Stimulated activated effector memory CD8-positive, alpha-beta T cell treated with anti-CD3 and anti-CD28 coated beads, Interleukin-12 subunit alpha, Interleukin-12 subunit beta, amount 100 ng/mL, for 72 hours (primary cell): ENCODE measurements at regions not wholly inside any gene's neighbourhood (a gene's known extent, or its start where the extent isn't known, plus 50 kb on each side); places are given as distances from the start of the nearest gene placed in this dataset.
"Not testable (repeated sequence)": the region's sequence is repeated elsewhere in the genome, so short reads cannot be mapped to it uniquely, and the experiment has no call there.

Experiments
- ATAC-seq: fragments of 150-1000 bp; cut with Tn5 transposase; 2 replicates; pipeline ENCODE4 v1.10.0; 2021
- DNase-seq, 2 donors: peaks; one replicate each; pipeline ENCODE4 v3.0.0; 2021 to 2022; ENCODE audit warnings: low spot score in 2 of 2
- H3K27ac Mint-ChIP-seq: one replicate; pipeline ENCODE4 v1.8.0; 2022; ENCODE audit warnings: mild to moderate bottlenecking, mixed read lengths
- H3K36me3 Mint-ChIP-seq: one replicate; pipeline ENCODE4 v1.8.0; 2022; ENCODE audit warnings: mild to moderate bottlenecking, mixed read lengths
- H3K4me1 Mint-ChIP-seq: one replicate; pipeline ENCODE4 v1.8.0; 2022; ENCODE audit warnings: mixed read lengths
- H3K4me3 Mint-ChIP-seq: one replicate; pipeline ENCODE4 v1.8.0; 2022; ENCODE audit warnings: mild to moderate bottlenecking, mixed read lengths
- H3K9me3 Mint-ChIP-seq: one replicate; pipeline ENCODE4 v1.8.0; 2022; ENCODE audit warnings: mixed read lengths

GRCh38 chr4:104549736-104550135, 55.0 kb upstream of the CXXC4 start:
- Mint-ChIP-seq H3K4me1 (no peaks in the 10 kb centered on the region), H3K9me3 (no peaks in the 10 kb centered on the region), H3K4me3 (no peak overlapping the region), H3K36me3 (no peaks in the 10 kb centered on the region), H3K27ac (no peak overlapping the region)
- DNase-seq, result no peak
- no peak for ATAC-seq

- ATAC-seq, result no peak
- Mint-ChIP-seq H3K4me3 (no peak overlapping the region), H3K27ac (no peak overlapping the region), H3K4me1 (no peaks in the 10 kb centered on the region), H3K9me3 (no peaks in the 10 kb centered on the region), H3K36me3 (no peaks in the 10 kb centered on the region)
- no peak for DNase-seq
These were observed 64.8 kb upstream of the CXXC4 start for GRCh38 chr4:104559502-104559901.

GRCh38 chr4:104571341-104571740, 76.6 kb upstream of the CXXC4 start:
- no peaks in the 10 kb centered on the region for H3K4me1 Mint-ChIP-seq
- H3K36me3 Mint-ChIP-seq, result no peaks in the 10 kb centered on the region
- H3K27ac Mint-ChIP-seq, result no peak overlapping the region
- no peak overlapping the region for H3K4me3 Mint-ChIP-seq
- no peaks in the 10 kb centered on the region for H3K9me3 Mint-ChIP-seq
- no peak for ATAC-seq
- no peak for DNase-seq

- H3K27ac Mint-ChIP-seq, result no peak overlapping the region
- no peaks in the 10 kb centered on the region for H3K9me3 Mint-ChIP-seq
- H3K4me1 Mint-ChIP-seq, result no peaks in the 10 kb centered on the region
- no peaks in the 10 kb centered on the region for H3K36me3 Mint-ChIP-seq
- H3K4me3 Mint-ChIP-seq, result no peak overlapping the region
- ATAC-seq (no peak), DNase-seq (no peak)
These were observed 79.7 kb upstream of the CXXC4 start for GRCh38 chr4:104574371-104574770.

GRCh38 chr4:104575278-104575677, 80.6 kb upstream of the CXXC4 start:
- Mint-ChIP-seq H3K27ac (no peak overlapping the region), H3K4me1 (no peaks in the 10 kb centered on the region), H3K9me3 (no peaks in the 10 kb centered on the region), H3K4me3 (no peak overlapping the region), H3K36me3 (no peaks in the 10 kb centered on the region)
- ATAC-seq (no peak), DNase-seq (no peak)

- no peak for DNase-seq
- H3K4me3 Mint-ChIP-seq, result no peak overlapping the region
- H3K9me3 Mint-ChIP-seq, result no peaks in the 10 kb centered on the region
- no peak overlapping the region for H3K27ac Mint-ChIP-seq
- H3K36me3 Mint-ChIP-seq, result no peaks in the 10 kb centered on the region
- ATAC-seq, result no peak
- no peaks in the 10 kb centered on the region for H3K4me1 Mint-ChIP-seq
These were observed 82.7 kb upstream of the CXXC4 start for GRCh38 chr4:104577405-104577804.

GRCh38 chr4:104581476-104581875, 86.8 kb upstream of the CXXC4 start:
- ATAC-seq, H3K36me3 Mint-ChIP-seq, H3K4me1 Mint-ChIP-seq, H3K27ac Mint-ChIP-seq, H3K4me3 Mint-ChIP-seq, DNase-seq, H3K9me3 Mint-ChIP-seq: not testable (repeated sequence)

GRCh38 chr4:104582056-104582455, 87.4 kb upstream of the CXXC4 start:
- not testable (repeated sequence) for H3K9me3 Mint-ChIP-seq, H3K4me3 Mint-ChIP-seq

GRCh38 chr4:104589264-104589868, 94.7 kb upstream of the CXXC4 start:
- ATAC-seq, result no peak
- DNase-seq, result no peak
- Mint-ChIP-seq H3K27ac (no peak overlapping the region), H3K9me3 (no peaks in the 10 kb centered on the region), H3K36me3 (no peaks in the 10 kb centered on the region), H3K4me1 (no peaks in the 10 kb centered on the region), H3K4me3 (no peak overlapping the region)

More at GRCh38 chr4:104582056-104582455, 87.4 kb upstream of the CXXC4 start:
- not testable (repeated sequence) for H3K4me1 Mint-ChIP-seq, H3K36me3 Mint-ChIP-seq, DNase-seq, ATAC-seq, H3K27ac Mint-ChIP-seq

GRCh38 chr4:104591510-104591911, 96.8 kb upstream of the CXXC4 start:
- no peaks in the 10 kb centered on the region for H3K36me3 Mint-ChIP-seq
- no peak overlapping the region for H3K4me3 Mint-ChIP-seq
- no peak for DNase-seq
- H3K4me1 Mint-ChIP-seq, result no peaks in the 10 kb centered on the region
- H3K9me3 Mint-ChIP-seq, result no peaks in the 10 kb centered on the region
- ATAC-seq, result no peak
- H3K27ac Mint-ChIP-seq, result no peak overlapping the region

- no peaks in the 10 kb centered on the region for H3K4me1 Mint-ChIP-seq
- no peak overlapping the region for H3K27ac Mint-ChIP-seq
- DNase-seq (no peak), ATAC-seq (no peak)
- H3K9me3 Mint-ChIP-seq, result no peaks in the 10 kb centered on the region
- no peak overlapping the region for H3K4me3 Mint-ChIP-seq
- no peaks in the 10 kb centered on the region for H3K36me3 Mint-ChIP-seq
These were observed 97.5 kb upstream of the CXXC4 start for GRCh38 chr4:104592183-104592582.

GRCh38 chr4:104593019-104593418, 98.3 kb upstream of the CXXC4 start:
- Mint-ChIP-seq H3K36me3 (no peaks in the 10 kb centered on the region), H3K27ac (no peak overlapping the region), H3K4me3 (no peak overlapping the region), H3K9me3 (no peaks in the 10 kb centered on the region), H3K4me1 (no peaks in the 10 kb centered on the region)
- ATAC-seq (no peak), DNase-seq (no peak)

- DNase-seq (no peak), ATAC-seq (no peak)
- Mint-ChIP-seq H3K4me3 (no peak overlapping the region), H3K4me1 (no peaks in the 10 kb centered on the region), H3K9me3 (no peaks in the 10 kb centered on the region), H3K36me3 (no peaks in the 10 kb centered on the region), H3K27ac (no peak overlapping the region)
These were observed 101.5 kb upstream of the CXXC4 start for GRCh38 chr4:104596189-104596588.

GRCh38 chr4:104615496-104615895, 120.8 kb upstream of the CXXC4 start:
- DNase-seq (no peak), ATAC-seq (no peak)
- no peaks in the 10 kb centered on the region for H3K36me3 Mint-ChIP-seq
- no peak overlapping the region for H3K27ac Mint-ChIP-seq
- H3K4me1 Mint-ChIP-seq, result no peaks in the 10 kb centered on the region
- peaks cover 11% of the 10 kb centered on the region for H3K9me3 Mint-ChIP-seq
- no peak overlapping the region for H3K4me3 Mint-ChIP-seq

- H3K4me1 Mint-ChIP-seq, result no peaks in the 10 kb centered on the region
- no peak overlapping the region for H3K4me3 Mint-ChIP-seq
- no peak overlapping the region for H3K27ac Mint-ChIP-seq
- DNase-seq (no peak), ATAC-seq (no peak)
- peaks cover 11% of the 10 kb centered on the region for H3K9me3 Mint-ChIP-seq
- no peaks in the 10 kb centered on the region for H3K36me3 Mint-ChIP-seq
These were observed 121.2 kb upstream of the CXXC4 start for GRCh38 chr4:104615926-104616325.

GRCh38 chr4:104616401-104616820, 121.7 kb upstream of the CXXC4 start:
- Mint-ChIP-seq H3K4me1 (no peaks in the 10 kb centered on the region), H3K27ac (no peak overlapping the region), H3K9me3 (peaks cover 11% of the 10 kb centered on the region), H3K36me3 (no peaks in the 10 kb centered on the region), H3K4me3 (no peak overlapping the region)
- no peak for DNase-seq
- no peak for ATAC-seq

- Mint-ChIP-seq H3K9me3 (peaks cover 4% of the 10 kb centered on the region), H3K27ac (no peak overlapping the region), H3K4me1 (no peaks in the 10 kb centered on the region), H3K36me3 (no peaks in the 10 kb centered on the region), H3K4me3 (no peak overlapping the region)
- ATAC-seq (no peak), DNase-seq (no peak)
These were observed 131.0 kb upstream of the CXXC4 start for GRCh38 chr4:104625706-104626105.
